ENCODE measurements at regions not wholly inside any gene's neighbourhood (a gene's known extent, or its start where the extent isn't known, plus 50 kb on each side); places are given as distances from the start of the nearest gene placed in this dataset.

DNA sequence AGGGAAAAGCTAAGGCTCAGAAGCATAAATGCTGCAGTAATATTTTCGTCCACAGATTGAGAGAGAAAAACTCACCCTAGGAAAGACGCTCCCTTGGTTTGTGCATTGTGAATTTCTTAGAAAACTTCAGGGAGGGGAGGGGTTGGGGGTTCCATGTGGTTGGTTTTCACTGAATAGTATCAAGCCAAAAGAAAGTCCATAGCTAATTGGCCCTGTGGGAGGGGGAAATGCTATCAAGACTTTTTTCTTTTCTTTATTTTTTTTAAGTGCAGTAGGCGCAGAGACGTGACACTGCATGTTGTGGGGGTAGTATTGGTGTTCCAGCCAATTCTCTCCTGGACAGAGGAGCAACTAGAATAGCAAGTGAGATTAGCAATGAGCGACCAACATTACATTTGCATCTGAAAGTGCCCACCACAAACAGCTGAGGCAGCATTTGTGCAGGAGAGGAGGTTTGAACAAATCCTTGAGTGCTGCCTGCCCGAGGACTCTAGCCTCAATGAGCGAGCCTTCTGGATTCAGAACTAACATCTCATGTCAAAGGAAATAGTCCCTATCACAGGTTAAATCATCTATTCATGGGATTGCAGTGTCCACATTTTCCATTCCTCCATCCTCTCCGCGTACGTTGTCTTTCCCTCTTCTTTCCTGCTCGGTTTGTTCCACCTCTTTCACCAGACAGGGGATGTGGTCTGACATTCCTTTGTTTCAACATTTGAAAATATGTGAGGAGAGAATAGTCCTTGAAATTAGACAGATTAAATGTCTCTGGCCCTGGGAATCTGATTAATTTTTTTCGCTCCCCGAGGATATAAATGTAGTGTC is 118.0 kb upstream of the MARK1 start:
- Histone ChIP-seq H3K36me3 (no peaks in the 10 kb centered on the region), H3K27me3 (no peaks in the 10 kb centered on the region), H3K27ac (no peak overlapping the region), H3K4me3 (no peak overlapping the region), H3K4me1 (no peaks in the 10 kb centered on the region), H3K9me3 (no peaks in the 10 kb centered on the region)
- no peak for DNase-seq (ENCODE audit: low spot score in 2 of 2)
- TF ChIP-seq, protein P1, sequence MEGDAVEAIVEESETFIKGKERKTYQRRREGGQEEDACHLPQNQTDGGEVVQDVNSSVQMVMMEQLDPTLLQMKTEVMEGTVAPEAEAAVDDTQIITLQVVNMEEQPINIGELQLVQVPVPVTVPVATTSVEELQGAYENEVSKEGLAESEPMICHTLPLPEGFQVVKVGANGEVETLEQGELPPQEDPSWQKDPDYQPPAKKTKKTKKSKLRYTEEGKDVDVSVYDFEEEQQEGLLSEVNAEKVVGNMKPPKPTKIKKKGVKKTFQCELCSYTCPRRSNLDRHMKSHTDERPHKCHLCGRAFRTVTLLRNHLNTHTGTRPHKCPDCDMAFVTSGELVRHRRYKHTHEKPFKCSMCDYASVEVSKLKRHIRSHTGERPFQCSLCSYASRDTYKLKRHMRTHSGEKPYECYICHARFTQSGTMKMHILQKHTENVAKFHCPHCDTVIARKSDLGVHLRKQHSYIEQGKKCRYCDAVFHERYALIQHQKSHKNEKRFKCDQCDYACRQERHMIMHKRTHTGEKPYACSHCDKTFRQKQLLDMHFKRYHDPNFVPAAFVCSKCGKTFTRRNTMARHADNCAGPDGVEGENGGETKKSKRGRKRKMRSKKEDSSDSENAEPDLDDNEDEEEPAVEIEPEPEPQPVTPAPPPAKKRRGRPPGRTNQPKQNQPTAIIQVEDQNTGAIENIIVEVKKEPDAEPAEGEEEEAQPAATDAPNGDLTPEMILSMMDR (IDR thresholded peaks at IDR 0.05) = no peak
- intact Hi-C loops (cut with DNase I) = no loop called here

DNA sequence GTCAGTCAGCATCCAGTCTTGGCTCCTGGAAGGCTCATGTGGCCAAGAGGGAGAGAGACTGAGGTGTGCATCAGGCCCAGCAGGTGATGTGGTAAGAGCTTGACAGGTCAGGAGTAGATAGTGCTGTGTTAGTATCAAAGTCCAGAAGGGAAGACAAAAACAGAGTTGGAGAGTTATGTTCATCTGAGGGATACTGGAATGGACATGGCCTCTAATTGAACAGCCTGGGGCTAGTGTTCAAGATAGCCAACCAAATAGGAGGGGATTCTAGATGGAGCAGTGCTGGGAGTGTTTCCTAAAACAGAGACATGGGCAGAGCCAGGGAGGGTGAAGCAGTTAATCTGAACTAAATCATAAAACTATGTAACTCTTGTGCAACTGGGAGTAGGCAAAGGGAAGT is 120.7 kb upstream of the MARK1 start:
- no peak for DNase-seq (ENCODE audit: low spot score in 2 of 2)
- Histone ChIP-seq H3K9me3 (no peaks in the 10 kb centered on the region), H3K36me3 (no peaks in the 10 kb centered on the region), H3K4me3 (no peak overlapping the region), H3K27me3 (no peaks in the 10 kb centered on the region), H3K4me1 (no peaks in the 10 kb centered on the region), H3K27ac (no peak overlapping the region)
- TF ChIP-seq, protein P1 (IDR thresholded peaks at IDR 0.05) = no peak
- intact Hi-C loops (cut with DNase I) = no loop called here

DNA sequence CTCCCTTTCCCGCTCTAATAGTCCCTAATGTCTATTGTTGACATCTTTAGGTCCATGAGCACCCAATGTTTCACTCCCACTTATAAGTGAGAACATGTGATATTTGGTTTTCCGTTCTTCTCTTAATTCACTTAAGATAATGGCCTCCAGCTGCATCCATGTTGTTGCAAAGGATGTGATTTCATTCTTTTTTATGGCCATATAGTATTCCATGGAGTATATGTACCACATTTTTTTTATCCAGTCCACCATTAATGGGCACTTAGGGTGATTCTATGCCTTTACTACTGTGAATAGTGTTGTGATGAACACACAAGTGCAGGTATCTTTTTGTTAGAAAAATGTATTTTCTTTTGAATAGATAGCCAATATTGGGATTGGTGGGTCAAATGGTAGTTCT is 126.0 kb upstream of the RAB3GAP2 start:
- Histone ChIP-seq H3K4me1 (no peaks in the 10 kb centered on the region), H3K4me3 (no peak overlapping the region), H3K27me3 (no peaks in the 10 kb centered on the region), H3K9me3 (no peaks in the 10 kb centered on the region), H3K36me3 (no peaks in the 10 kb centered on the region), H3K27ac (no peak overlapping the region)
- intact Hi-C loops (cut with DNase I) = no loop called here
- TF ChIP-seq, protein P1 (IDR thresholded peaks at IDR 0.05) = no peak
- DNase-seq (ENCODE audit: low spot score in 2 of 2) = no peak

DNA sequence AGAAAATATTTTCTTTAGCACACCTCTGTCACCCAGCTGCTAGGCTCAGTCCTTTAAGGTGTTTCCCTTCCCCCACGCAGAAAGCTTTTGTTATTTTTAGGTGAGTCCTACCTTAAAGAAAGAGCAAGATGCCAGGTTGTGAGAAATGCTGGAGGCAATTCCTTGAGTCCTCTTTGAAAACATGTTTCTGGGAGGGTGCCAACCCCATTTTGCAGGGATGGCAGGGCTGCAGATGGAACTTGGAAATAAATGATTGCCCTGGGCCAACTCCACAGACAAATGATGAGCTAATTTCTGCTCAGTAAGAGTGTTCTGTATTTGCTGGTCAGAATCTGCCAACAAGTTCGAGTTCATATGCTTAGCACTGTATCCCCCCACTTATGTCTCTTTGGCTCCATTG is 119.2 kb upstream of the RAB3GAP2 start:
- Histone ChIP-seq H3K4me1 (no peaks in the 10 kb centered on the region), H3K4me3 (no peak overlapping the region), H3K27ac (no peak overlapping the region), H3K27me3 (no peaks in the 10 kb centered on the region), H3K9me3 (no peaks in the 10 kb centered on the region), H3K36me3 (no peaks in the 10 kb centered on the region)
- TF ChIP-seq, protein P1 (IDR thresholded peaks at IDR 0.05) = no peak
- intact Hi-C loops (cut with DNase I) = no loop called here
- DNase-seq (ENCODE audit: low spot score in 2 of 2) = no peak

DNA sequence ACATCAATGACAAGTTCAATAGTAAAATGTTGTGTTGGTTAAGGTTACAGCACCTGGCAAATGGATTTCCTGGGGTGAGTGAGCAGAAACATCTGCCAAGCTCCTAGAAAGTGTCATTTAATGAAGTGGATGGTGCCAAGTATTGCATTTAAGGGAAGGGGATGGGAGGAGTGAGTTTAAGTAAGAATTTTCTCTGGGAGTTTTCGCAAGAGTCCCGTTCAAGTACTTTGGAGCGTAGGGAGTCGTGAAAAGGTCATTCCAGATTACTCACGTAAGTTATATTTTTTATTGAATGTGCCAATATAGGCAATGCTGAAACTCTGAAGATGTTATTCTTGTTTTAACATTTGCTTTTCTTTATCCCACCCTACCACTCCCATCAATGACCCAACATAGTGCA is 117.4 kb upstream of the RAB3GAP2 start:
- Histone ChIP-seq H3K27ac (no peak overlapping the region), H3K27me3 (no peaks in the 10 kb centered on the region), H3K4me3 (no peak overlapping the region), H3K9me3 (peaks cover 0 to 2% of the 10 kb centered on the region in 2 donors), H3K36me3 (no peaks in the 10 kb centered on the region), H3K4me1 (no peaks in the 10 kb centered on the region)
- intact Hi-C loops (cut with DNase I) = no loop called here
- no peak for DNase-seq (ENCODE audit: low spot score in 2 of 2)
- TF ChIP-seq, protein P1 (IDR thresholded peaks at IDR 0.05) = no peak
